ENCODE measurements at regions not wholly inside any gene's neighbourhood (a gene's known extent, or its start where the extent isn't known, plus 50 kb on each side); places are given as distances from the start of the nearest gene placed in this dataset.
A peak's percentile ranks its signal among the peaks of the same experiment; 100 is the strongest.

- DNase-seq (ENCODE audit: low read depth): no peak
Observed at GRCh38 chr9:1201901-1202300, 151.7 kb downstream of the DMRT2 start.

- DNase-seq (ENCODE audit: low read depth): no peak
Observed at GRCh38 chr9:1202512-1203280, 152.5 kb downstream of the DMRT2 start.

- DNase-seq (ENCODE audit: low read depth): no peak
Observed at GRCh38 chr9:1207686-1208085, 157.5 kb downstream of the DMRT2 start.

GRCh38 chr9:1208157-1208556, 158.0 kb downstream of the DMRT2 start:
- DNase-seq (ENCODE audit: low read depth): no peak

GRCh38 chr9:1210954-1211353, 160.8 kb downstream of the DMRT2 start:
- no peak for DNase-seq (ENCODE audit: low read depth)

GRCh38 chr9:1216532-1216931, 166.4 kb downstream of the DMRT2 start:
- no peak for DNase-seq (ENCODE audit: low read depth)

GRCh38 chr9:1217076-1217475, 166.9 kb downstream of the DMRT2 start:
- no peak for DNase-seq (ENCODE audit: low read depth)

- no peak for DNase-seq (ENCODE audit: low read depth)
Observed at GRCh38 chr9:1219284-1219683, 169.1 kb downstream of the DMRT2 start.

- DNase-seq (ENCODE audit: low read depth): no peak
Observed at GRCh38 chr9:1221298-1221697, 171.1 kb downstream of the DMRT2 start.

- no peak for DNase-seq (ENCODE audit: low read depth)
Observed at GRCh38 chr9:1222511-1222910, 172.4 kb downstream of the DMRT2 start.

- DNase-seq (ENCODE audit: low read depth): peak; percentile 93
Observed at GRCh38 chr9:1231998-1232919, 182.1 kb downstream of the DMRT2 start.

- DNase-seq (ENCODE audit: low read depth): peak; percentile 67
Observed at GRCh38 chr9:1233568-1233967, 183.4 kb downstream of the DMRT2 start.

- no peak for DNase-seq (ENCODE audit: low read depth)
Observed at GRCh38 chr9:1235650-1236049, 185.5 kb downstream of the DMRT2 start.

GRCh38 chr9:1236061-1236460, 185.9 kb downstream of the DMRT2 start:
- no peak for DNase-seq (ENCODE audit: low read depth)

GRCh38 chr9:1238407-1238806, 188.2 kb downstream of the DMRT2 start:
- DNase-seq (ENCODE audit: low read depth): no peak

- DNase-seq (ENCODE audit: low read depth): no peak
Observed at GRCh38 chr9:1248743-1249142, 198.6 kb downstream of the DMRT2 start.

- no peak for DNase-seq (ENCODE audit: low read depth)
Observed at GRCh38 chr9:1253064-1253979, 203.2 kb downstream of the DMRT2 start.

GRCh38 chr9:1254071-1254470, 203.9 kb downstream of the DMRT2 start:
- DNase-seq (ENCODE audit: low read depth): no peak

GRCh38 chr9:1256178-1256577, 206.0 kb downstream of the DMRT2 start:
- DNase-seq (ENCODE audit: low read depth): no peak

- no peak for DNase-seq (ENCODE audit: low read depth)
Observed at GRCh38 chr9:1261266-1261665, 211.1 kb downstream of the DMRT2 start.

GRCh38 chr9:1261879-1262766, 212.0 kb downstream of the DMRT2 start:
- no peak for DNase-seq (ENCODE audit: low read depth)
